ENCODE measurements at regions not wholly inside any gene's neighbourhood (a gene's known extent, or its start where the extent isn't known, plus 50 kb on each side); places are given as distances from the start of the nearest gene placed in this dataset.

DNA sequence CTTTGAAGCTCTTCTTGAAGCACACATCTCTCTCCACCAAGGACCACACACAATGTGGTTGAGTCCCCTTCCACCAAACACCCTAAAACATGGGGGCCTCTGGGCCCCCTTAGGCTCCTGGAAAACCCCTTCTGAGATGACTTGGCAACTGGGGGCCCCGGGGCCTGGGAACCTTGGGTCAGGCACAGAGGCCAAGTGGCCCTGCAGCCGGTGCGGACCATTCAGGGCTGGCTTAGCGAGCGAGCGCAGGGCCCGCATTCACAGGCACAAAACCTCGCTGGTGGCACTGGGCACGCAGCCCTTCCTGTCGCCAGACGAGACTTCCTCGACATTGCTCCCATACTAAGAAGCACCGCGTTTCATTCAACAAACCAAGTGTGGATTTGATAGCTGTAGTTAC lies 111.2 kb upstream of the ID2 start:
- TF ChIP-seq TARDBP (IDR thresholded peaks at IDR 0.05) (no peak), ZNF707 (CRISPR knock-in tag; conservative IDR thresholded peaks at IDR 0.05) (no peak), POLR2A (conservative IDR thresholded peaks at IDR 0.05) (no peak), HNRNPLL (IDR thresholded peaks at IDR 0.05; ENCODE audit: low read depth, low read length, poor library complexity, severe bottlenecking) (no peak), TAF7 (tag; IDR thresholded peaks at IDR 0.05) (no peak), CREB1 (IDR thresholded peaks at IDR 0.05) (no peak), CREB1 (CRISPR knock-in tag; IDR thresholded peaks at IDR 0.05) (no peak), NR0B1 (IDR thresholded peaks at IDR 0.05; ENCODE audit: partially characterized antibody) (no peak), ZEB2 (IDR thresholded peaks at IDR 0.05) (no peak), PHF8 (IDR thresholded peaks at IDR 0.05; ENCODE audit: borderline replicate concordance, low read length) (no peak), CREM (IDR thresholded peaks at IDR 0.05; ENCODE audit: low read depth) (no peak), ZBTB7A (IDR thresholded peaks at IDR 0.05; ENCODE audit: borderline replicate concordance, control insufficient read depth, low read depth, low read length) (no peak)
- TF ChIP-seq, protein P1, sequence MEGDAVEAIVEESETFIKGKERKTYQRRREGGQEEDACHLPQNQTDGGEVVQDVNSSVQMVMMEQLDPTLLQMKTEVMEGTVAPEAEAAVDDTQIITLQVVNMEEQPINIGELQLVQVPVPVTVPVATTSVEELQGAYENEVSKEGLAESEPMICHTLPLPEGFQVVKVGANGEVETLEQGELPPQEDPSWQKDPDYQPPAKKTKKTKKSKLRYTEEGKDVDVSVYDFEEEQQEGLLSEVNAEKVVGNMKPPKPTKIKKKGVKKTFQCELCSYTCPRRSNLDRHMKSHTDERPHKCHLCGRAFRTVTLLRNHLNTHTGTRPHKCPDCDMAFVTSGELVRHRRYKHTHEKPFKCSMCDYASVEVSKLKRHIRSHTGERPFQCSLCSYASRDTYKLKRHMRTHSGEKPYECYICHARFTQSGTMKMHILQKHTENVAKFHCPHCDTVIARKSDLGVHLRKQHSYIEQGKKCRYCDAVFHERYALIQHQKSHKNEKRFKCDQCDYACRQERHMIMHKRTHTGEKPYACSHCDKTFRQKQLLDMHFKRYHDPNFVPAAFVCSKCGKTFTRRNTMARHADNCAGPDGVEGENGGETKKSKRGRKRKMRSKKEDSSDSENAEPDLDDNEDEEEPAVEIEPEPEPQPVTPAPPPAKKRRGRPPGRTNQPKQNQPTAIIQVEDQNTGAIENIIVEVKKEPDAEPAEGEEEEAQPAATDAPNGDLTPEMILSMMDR (IDR thresholded peaks at IDR 0.05 in 2 of 3, conservative IDR thresholded peaks at IDR 0.05 in 1 of 3; ENCODE audit: insufficient read depth in 2 of 3, low read depth in 1 of 3, low read length in 3 of 3) = no peak
- TF ChIP-seq, protein P2, sequence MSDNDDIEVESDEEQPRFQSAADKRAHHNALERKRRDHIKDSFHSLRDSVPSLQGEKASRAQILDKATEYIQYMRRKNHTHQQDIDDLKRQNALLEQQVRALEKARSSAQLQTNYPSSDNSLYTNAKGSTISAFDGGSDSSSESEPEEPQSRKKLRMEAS (CRISPR knock-in tag; IDR thresholded peaks at IDR 0.05) = no peak

All from K562 (cell line).